ENCODE measurements at regions not wholly inside any gene's neighbourhood (a gene's known extent, or its start where the extent isn't known, plus 50 kb on each side); places are given as distances from the start of the nearest gene placed in this dataset.

- no peak for DNase-seq (ENCODE audit: low spot score, unreplicated experiment)
- no peaks in the 10 kb centered on the region for H3K4me1 Mint-ChIP-seq (ENCODE audit: low read depth)
- H3K9me3 Mint-ChIP-seq (ENCODE audit: low read depth) = no peaks in the 10 kb centered on the region
- H3K27me3 Mint-ChIP-seq = peaks cover 28% of the 10 kb centered on the region
- no peak for TF ChIP-seq CTCF (IDR thresholded peaks at IDR 0.05; ENCODE audit: unreplicated experiment)
- H3K36me3 Mint-ChIP-seq (ENCODE audit: insufficient read depth) = no peaks in the 10 kb centered on the region
- H3K4me3 Mint-ChIP-seq (ENCODE audit: low read depth) = no peak overlapping the region
- H3K27ac Mint-ChIP-seq = no peak overlapping the region
These were observed 381.2 kb upstream of the IRX1 start for GRCh38 chr5:3214396-3214795.

GRCh38 chr5:3212869-3213268 lies 382.8 kb upstream of the IRX1 start:
- DNase-seq (ENCODE audit: low spot score, unreplicated experiment) = no peak
- no peaks in the 10 kb centered on the region for H3K4me1 Mint-ChIP-seq (ENCODE audit: low read depth)
- H3K4me3 Mint-ChIP-seq (ENCODE audit: low read depth) = no peak overlapping the region
- H3K9me3 Mint-ChIP-seq (ENCODE audit: low read depth) = no peaks in the 10 kb centered on the region
- no peak for TF ChIP-seq CTCF (IDR thresholded peaks at IDR 0.05; ENCODE audit: unreplicated experiment)
- H3K27ac Mint-ChIP-seq = no peak overlapping the region
- peaks cover 28% of the 10 kb centered on the region for H3K27me3 Mint-ChIP-seq
- no peaks in the 10 kb centered on the region for H3K36me3 Mint-ChIP-seq (ENCODE audit: insufficient read depth)

- Mint-ChIP-seq H3K36me3 (ENCODE audit: insufficient read depth) (no peaks in the 10 kb centered on the region), H3K27ac (no peak overlapping the region), H3K27me3 (peaks cover 15% of the 10 kb centered on the region), H3K9me3 (ENCODE audit: low read depth) (peaks cover under 1% of the 10 kb centered on the region), H3K4me3 (ENCODE audit: low read depth) (no peak overlapping the region), H3K4me1 (ENCODE audit: low read depth) (no peaks in the 10 kb centered on the region)
- no peak for TF ChIP-seq CTCF (IDR thresholded peaks at IDR 0.05; ENCODE audit: unreplicated experiment)
- no peak for DNase-seq (ENCODE audit: low spot score, unreplicated experiment)
These were observed 385.1 kb upstream of the IRX1 start for GRCh38 chr5:3210531-3210930.

- Mint-ChIP-seq H3K9me3 (ENCODE audit: low read depth) (peaks cover 2% of the 10 kb centered on the region), H3K4me3 (ENCODE audit: low read depth) (no peak overlapping the region), H3K27ac (no peak overlapping the region), H3K4me1 (ENCODE audit: low read depth) (no peaks in the 10 kb centered on the region), H3K27me3 (peaks cover 22% of the 10 kb centered on the region), H3K36me3 (ENCODE audit: insufficient read depth) (no peaks in the 10 kb centered on the region)
- no peak for DNase-seq (ENCODE audit: low spot score, unreplicated experiment)
- TF ChIP-seq CTCF (IDR thresholded peaks at IDR 0.05; ENCODE audit: unreplicated experiment) = no peak
These were observed 385.7 kb upstream of the IRX1 start for GRCh38 chr5:3209918-3210317.

- Mint-ChIP-seq H3K9me3 (ENCODE audit: low read depth) (peaks cover 2% of the 10 kb centered on the region), H3K36me3 (ENCODE audit: insufficient read depth) (no peaks in the 10 kb centered on the region), H3K4me1 (ENCODE audit: low read depth) (peaks cover 8% of the 10 kb centered on the region), H3K4me3 (ENCODE audit: low read depth) (no peak overlapping the region), H3K27ac (no peak overlapping the region), H3K27me3 (peaks cover 58% of the 10 kb centered on the region)
- no peak for TF ChIP-seq CTCF (IDR thresholded peaks at IDR 0.05; ENCODE audit: unreplicated experiment)
- no peak for DNase-seq (ENCODE audit: low spot score, unreplicated experiment)
These were observed 393.1 kb upstream of the IRX1 start for GRCh38 chr5:3202570-3202969.
